Astrocyte (in vitro differentiated cells and primary cell): ENCODE measurements at regions not wholly inside any gene's neighbourhood (a gene's known extent, or its start where the extent isn't known, plus 50 kb on each side); places are given as distances from the start of the nearest gene placed in this dataset.

ENCODE experiments used
- EZH2 ChIP-seq: IDR thresholded peaks from 2 replicates; pipeline ENCODE4 v1.6.1; 2012; ENCODE audit warnings: mild to moderate bottlenecking, low read length, inconsistent platforms; ENCODE audit not compliant: insufficient read depth
- TF ChIP-seq, protein P1 (sequence below): IDR thresholded peaks from 2 replicates; pipeline ENCODE4 v1.5.1; 2011; ENCODE audit warnings: low read depth, mild to moderate bottlenecking, inconsistent platforms, low read length, moderate library complexity; ENCODE audit not compliant: insufficient read depth

DNA sequence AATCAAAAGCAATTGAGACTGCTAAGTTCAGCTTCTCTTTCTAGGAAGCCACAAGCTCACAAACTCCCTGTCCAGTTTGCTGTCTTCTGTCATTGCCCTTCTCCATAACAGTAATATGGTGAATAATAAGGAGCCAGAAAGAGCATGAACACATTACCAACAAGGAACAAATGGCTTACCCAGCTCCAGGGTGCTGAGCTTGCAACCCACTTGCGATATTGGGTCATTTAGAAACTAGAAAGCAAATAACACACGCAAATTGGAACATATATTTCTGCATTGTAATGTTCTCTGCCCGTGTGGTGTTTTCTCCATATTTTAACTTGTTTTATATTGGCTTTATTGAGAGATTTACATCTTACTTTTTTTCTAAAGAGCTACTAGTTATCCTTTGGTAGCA is 325.3 kb downstream of the GBE1 start:
- TF ChIP-seq, protein P1, sequence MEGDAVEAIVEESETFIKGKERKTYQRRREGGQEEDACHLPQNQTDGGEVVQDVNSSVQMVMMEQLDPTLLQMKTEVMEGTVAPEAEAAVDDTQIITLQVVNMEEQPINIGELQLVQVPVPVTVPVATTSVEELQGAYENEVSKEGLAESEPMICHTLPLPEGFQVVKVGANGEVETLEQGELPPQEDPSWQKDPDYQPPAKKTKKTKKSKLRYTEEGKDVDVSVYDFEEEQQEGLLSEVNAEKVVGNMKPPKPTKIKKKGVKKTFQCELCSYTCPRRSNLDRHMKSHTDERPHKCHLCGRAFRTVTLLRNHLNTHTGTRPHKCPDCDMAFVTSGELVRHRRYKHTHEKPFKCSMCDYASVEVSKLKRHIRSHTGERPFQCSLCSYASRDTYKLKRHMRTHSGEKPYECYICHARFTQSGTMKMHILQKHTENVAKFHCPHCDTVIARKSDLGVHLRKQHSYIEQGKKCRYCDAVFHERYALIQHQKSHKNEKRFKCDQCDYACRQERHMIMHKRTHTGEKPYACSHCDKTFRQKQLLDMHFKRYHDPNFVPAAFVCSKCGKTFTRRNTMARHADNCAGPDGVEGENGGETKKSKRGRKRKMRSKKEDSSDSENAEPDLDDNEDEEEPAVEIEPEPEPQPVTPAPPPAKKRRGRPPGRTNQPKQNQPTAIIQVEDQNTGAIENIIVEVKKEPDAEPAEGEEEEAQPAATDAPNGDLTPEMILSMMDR, result no peak
- TF ChIP-seq EZH2, result no peak
